ENCODE measurements at regions not wholly inside any gene's neighbourhood (a gene's known extent, or its start where the extent isn't known, plus 50 kb on each side); places are given as distances from the start of the nearest gene placed in this dataset.

- no peak overlapping the region for H3K27ac ChIP-seq (ENCODE audit: low read depth, low read length)
- H4K20me1 ChIP-seq (ENCODE audit: low read depth, low read length), result no peaks in the 10 kb centered on the region
- no peak overlapping the region for H3K4me3 ChIP-seq (ENCODE audit: insufficient read depth, low read length, poor library complexity, severe bottlenecking)
- no peaks in the 10 kb centered on the region for H3K27me3 ChIP-seq (ENCODE audit: low read length)
- no peak overlapping the region for H2AFZ ChIP-seq (ENCODE audit: low read depth, low read length, severe bottlenecking)
- no peaks in the 10 kb centered on the region for H3K79me2 ChIP-seq (ENCODE audit: insufficient read depth, low read length)
- no peak for TF ChIP-seq CTCF (IDR thresholded peaks at IDR 0.05; ENCODE audit: insufficient read depth, low read length, poor library complexity, severe bottlenecking)
- no peak for TF ChIP-seq EZH2phosphoT487 (conservative IDR thresholded peaks at IDR 0.05; ENCODE audit: low read length)
- H3K9me3 ChIP-seq (ENCODE audit: insufficient read depth, low read length), result no peaks in the 10 kb centered on the region
- no peak overlapping the region for H3K4me2 ChIP-seq (ENCODE audit: low read depth, low read length, poor library complexity, severe bottlenecking)
- H3K9me2 ChIP-seq (replicated peaks; ENCODE audit: insufficient read depth, low read length), result no peaks in the 10 kb centered on the region
- H3K36me3 ChIP-seq (ENCODE audit: low read length), result no peaks in the 10 kb centered on the region
- H3F3A ChIP-seq (ENCODE audit: insufficient read depth), result no peaks in the 10 kb centered on the region
- H3K9ac ChIP-seq (ENCODE audit: low read length), result no peak overlapping the region
Measured at GRCh38 chr17:70912716-70913485, 743.6 kb downstream of the KCNJ2 start.

GRCh38 chr17:70916469-70916868 is 747.1 kb downstream of the KCNJ2 start:
- no peaks in the 10 kb centered on the region for H3K9me2 ChIP-seq (replicated peaks; ENCODE audit: insufficient read depth, low read length)
- no peaks in the 10 kb centered on the region for H3K9me3 ChIP-seq (ENCODE audit: insufficient read depth, low read length)
- H3K79me2 ChIP-seq (ENCODE audit: insufficient read depth, low read length), result no peaks in the 10 kb centered on the region
- H3K27ac ChIP-seq (ENCODE audit: low read depth, low read length), result no peak overlapping the region
- no peak overlapping the region for H3K4me2 ChIP-seq (ENCODE audit: low read depth, low read length, poor library complexity, severe bottlenecking)
- H4K20me1 ChIP-seq (ENCODE audit: low read depth, low read length), result no peaks in the 10 kb centered on the region
- H3K27me3 ChIP-seq (ENCODE audit: low read length), result no peaks in the 10 kb centered on the region
- TF ChIP-seq CTCF (IDR thresholded peaks at IDR 0.05; ENCODE audit: insufficient read depth, low read length, poor library complexity, severe bottlenecking) (no peak), EZH2phosphoT487 (conservative IDR thresholded peaks at IDR 0.05; ENCODE audit: low read length) (no peak)
- no peak overlapping the region for H2AFZ ChIP-seq (ENCODE audit: low read depth, low read length, severe bottlenecking)
- H3K4me3 ChIP-seq (ENCODE audit: insufficient read depth, low read length, poor library complexity, severe bottlenecking), result no peak overlapping the region
- H3K9ac ChIP-seq (ENCODE audit: low read length), result no peak overlapping the region
- H3F3A ChIP-seq (ENCODE audit: insufficient read depth), result no peaks in the 10 kb centered on the region
- H3K36me3 ChIP-seq (ENCODE audit: low read length), result no peaks in the 10 kb centered on the region

- H2AFZ ChIP-seq (ENCODE audit: low read depth, low read length, severe bottlenecking), result no peak overlapping the region
- no peak overlapping the region for H3K4me3 ChIP-seq (ENCODE audit: insufficient read depth, low read length, poor library complexity, severe bottlenecking)
- no peaks in the 10 kb centered on the region for H4K20me1 ChIP-seq (ENCODE audit: low read depth, low read length)
- no peaks in the 10 kb centered on the region for H3K9me3 ChIP-seq (ENCODE audit: insufficient read depth, low read length)
- no peaks in the 10 kb centered on the region for H3K79me2 ChIP-seq (ENCODE audit: insufficient read depth, low read length)
- no peak for TF ChIP-seq EZH2phosphoT487 (conservative IDR thresholded peaks at IDR 0.05; ENCODE audit: low read length)
- TF ChIP-seq CTCF (IDR thresholded peaks at IDR 0.05; ENCODE audit: insufficient read depth, low read length, poor library complexity, severe bottlenecking), result no peak
- H3K27me3 ChIP-seq (ENCODE audit: low read length), result no peaks in the 10 kb centered on the region
- H3K27ac ChIP-seq (ENCODE audit: low read depth, low read length), result no peak overlapping the region
- H3K9ac ChIP-seq (ENCODE audit: low read length), result no peak overlapping the region
- no peaks in the 10 kb centered on the region for H3K36me3 ChIP-seq (ENCODE audit: low read length)
- H3F3A ChIP-seq (ENCODE audit: insufficient read depth), result no peaks in the 10 kb centered on the region
- H3K9me2 ChIP-seq (replicated peaks; ENCODE audit: insufficient read depth, low read length), result no peaks in the 10 kb centered on the region
- no peak overlapping the region for H3K4me2 ChIP-seq (ENCODE audit: low read depth, low read length, poor library complexity, severe bottlenecking)
Measured at GRCh38 chr17:70919241-70919640, 749.9 kb downstream of the KCNJ2 start.
